Medulla oblongata (tissue), 1 donor: ENCODE measurements at regions not wholly inside any gene's neighbourhood (a gene's known extent, or its start where the extent isn't known, plus 50 kb on each side); places are given as distances from the start of the nearest gene placed in this dataset.

ENCODE experiments used
- DNase-seq: peaks from one replicate; pipeline ENCODE4 v3.0.0-alpha.2; 2015; ENCODE audit errors: extremely low spot score

- DNase-seq, result no peak
These were observed 1144.9 kb upstream of the C9orf72 start for GRCh38 chr9:28718226-28718625.

DNA sequence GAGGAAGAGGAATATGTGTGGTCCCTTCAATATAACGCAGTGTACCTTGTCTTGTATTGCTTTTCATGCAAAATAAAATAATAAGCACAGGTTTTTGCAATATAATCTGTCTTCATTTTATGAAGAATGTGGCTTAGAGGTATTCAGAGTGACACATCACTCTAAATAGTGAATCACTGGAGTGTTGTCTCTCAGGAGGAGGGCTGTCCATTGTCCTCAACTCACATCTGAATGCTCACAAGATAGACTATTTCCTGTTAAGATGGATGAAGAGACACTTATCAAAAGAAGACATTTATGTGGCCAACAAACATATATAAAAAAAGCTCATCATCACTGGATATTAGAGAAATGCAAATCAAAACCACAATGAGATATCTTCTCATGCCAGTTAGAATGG is 1147.5 kb upstream of the C9orf72 start:
- DNase-seq, result no peak

DNA sequence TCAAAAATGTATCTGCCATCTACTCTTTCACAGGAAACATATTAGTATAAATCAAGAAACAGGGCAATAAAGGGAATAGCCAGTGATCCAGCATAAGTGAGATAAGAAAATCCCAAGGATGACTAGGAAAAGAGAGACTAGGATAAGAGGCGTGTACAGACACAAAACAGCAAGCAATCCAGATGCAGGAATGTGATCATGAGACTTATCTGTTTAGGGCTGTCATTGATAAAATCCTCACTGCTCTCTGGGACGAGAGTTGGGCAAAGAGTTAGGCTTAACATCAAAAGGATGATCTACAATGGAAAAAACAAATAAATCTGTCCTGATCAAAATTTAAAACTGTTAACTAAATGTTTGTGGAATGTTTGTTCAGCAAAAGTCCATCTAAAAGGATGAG is 1156.8 kb upstream of the C9orf72 start:
- no peak for DNase-seq

GRCh38 chr9:28735738-28736342 is 1162.6 kb upstream of the C9orf72 start:
- DNase-seq, result no peak

- DNase-seq, result no peak
These were observed 1168.2 kb upstream of the C9orf72 start for GRCh38 chr9:28741459-28741858.

DNA sequence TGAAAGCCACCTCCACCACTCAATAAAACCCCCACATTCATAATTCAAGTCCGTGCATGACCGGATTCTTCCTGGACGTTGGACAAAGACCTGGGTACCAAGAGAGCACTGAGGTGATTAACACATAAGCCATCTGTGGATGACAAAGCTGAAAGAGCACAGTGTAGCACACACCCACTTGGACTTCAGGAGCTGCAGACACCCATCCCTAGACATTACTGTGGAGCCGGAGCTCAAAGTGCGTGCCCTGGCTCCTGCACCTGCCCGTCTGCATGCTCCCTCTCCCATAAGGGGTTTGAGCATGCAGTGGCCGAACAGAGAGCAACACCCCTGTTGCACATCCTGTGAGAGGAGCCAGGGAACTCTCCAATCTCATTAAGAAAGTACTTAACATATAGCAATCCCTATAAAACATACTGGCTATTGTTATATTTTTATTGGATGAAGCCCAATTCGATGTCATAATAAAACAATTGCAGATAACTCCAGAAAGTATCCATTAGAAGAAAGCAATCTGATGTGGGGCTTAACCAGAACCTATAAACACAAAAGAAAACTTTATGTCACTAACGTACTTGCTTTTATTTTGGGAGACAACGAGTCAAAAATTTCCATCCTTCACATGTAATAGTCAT is 1174.2 kb upstream of the C9orf72 start:
- no peak for DNase-seq

GRCh38 chr9:28750136-28750535 is 1176.9 kb upstream of the C9orf72 start:
- DNase-seq, result no peak

DNA sequence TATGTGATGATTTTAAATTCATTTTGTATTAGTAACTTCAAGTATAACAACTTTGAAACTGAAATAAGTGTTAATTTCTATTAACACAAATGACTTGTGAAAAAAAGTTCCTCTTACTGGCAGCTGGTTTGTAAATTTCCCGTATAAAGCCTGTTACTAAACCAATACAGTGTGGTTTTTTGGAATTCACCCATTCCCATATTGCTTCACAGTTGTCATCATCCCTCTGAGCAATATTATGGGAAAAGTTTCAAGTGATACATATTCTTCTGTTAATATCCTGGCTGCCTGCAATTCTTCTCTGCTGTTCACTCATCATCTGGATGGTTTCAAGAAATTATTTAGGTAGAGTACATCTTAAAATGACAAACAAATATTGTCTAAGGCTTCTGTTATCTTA is 1185.1 kb upstream of the C9orf72 start:
- DNase-seq, result no peak

- no peak for DNase-seq
These were observed 1185.7 kb upstream of the C9orf72 start for GRCh38 chr9:28758971-28759370.

DNA sequence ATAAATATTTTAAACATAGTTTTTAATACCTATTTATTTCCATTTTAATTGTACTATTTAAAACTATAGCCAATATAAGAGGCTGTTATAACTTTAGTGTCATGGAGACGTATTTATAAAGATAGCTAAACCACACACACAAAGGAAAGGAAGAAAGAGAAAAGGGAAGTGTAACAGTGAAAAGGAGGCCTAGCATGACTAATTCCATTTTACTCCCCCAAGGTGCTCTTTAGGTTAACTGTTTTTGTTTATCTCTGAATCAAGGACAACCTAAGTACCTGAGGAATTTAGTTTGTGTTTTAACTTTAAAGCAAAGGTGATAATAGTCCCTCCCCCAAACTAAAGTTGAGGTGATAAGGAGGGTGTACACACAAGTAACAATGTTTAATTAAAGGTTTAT is 1188.9 kb upstream of the C9orf72 start:
- no peak for DNase-seq

DNA sequence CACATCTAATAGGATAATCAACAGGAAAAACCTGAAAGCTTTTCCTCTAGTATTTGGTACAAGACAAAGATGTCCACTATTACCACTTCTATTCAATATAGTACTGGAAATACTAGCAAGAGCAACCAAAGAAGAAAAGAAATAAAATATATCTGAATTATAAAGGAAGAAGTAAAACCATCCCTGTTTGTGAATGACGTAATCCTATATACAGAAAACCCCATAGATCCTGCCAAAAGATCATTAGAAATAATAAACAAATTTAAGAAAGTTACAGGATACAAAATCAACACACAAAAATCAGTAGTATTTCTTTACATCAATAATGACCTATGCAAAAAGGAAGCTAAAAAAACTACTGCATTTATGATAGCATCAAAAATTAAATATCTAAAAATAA is 1191.3 kb upstream of the C9orf72 start:
- no peak for DNase-seq

DNA sequence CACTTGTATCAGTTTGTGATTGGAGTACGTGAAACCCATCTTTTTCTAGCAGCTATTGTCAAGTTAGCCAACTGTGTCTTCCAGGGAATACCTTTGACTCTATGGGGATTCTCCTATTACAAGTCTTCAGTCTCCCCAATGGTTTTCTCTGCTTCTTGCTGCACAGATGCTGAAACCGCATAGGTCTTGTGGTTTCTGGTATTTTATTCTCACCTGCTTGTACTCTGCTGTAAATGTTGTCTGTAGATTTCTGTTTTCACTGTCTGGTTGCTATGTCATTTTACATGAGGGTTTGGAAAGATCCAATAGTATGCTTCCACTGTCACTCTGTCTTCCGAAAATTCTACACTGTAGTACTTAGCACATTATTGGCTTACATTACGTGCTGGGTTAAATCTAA is 1196.9 kb upstream of the C9orf72 start:
- no peak for DNase-seq

GRCh38 chr9:28770827-28771226 is 1197.5 kb upstream of the C9orf72 start:
- no peak for DNase-seq

GRCh38 chr9:28774433-28775235 is 1201.4 kb upstream of the C9orf72 start:
- DNase-seq, result peak; percentile 45

GRCh38 chr9:28779243-28779642 is 1206.0 kb upstream of the C9orf72 start:
- no peak for DNase-seq

- DNase-seq, result no peak
These were observed 1208.2 kb upstream of the C9orf72 start for GRCh38 chr9:28781481-28781880.

- no peak for DNase-seq
These were observed 1209.3 kb upstream of the C9orf72 start for GRCh38 chr9:28782630-28783029.

GRCh38 chr9:28792716-28793115 is 1219.4 kb upstream of the C9orf72 start:
- DNase-seq, result no peak

DNA sequence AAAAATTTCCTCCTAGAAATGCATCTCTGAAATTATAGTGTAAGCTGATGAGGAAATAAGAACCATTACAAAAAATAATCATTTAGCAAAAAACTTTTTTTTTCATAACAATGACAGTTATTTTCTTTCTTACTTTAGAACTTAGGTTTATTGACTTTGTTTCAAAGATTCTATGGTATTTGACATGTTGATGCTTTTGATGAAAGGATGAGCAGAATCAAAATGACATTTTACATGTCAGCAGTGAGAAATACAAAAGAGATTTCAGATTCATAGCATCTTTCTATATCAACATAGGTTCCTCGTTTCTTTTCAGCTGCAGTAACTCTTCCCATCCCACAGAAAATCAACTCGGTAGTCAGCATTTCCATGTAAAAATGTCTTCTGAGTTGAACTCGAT is 1226.6 kb upstream of the C9orf72 start:
- DNase-seq, result no peak

GRCh38 chr9:28801144-28801799 is 1228.0 kb upstream of the C9orf72 start:
- no peak for DNase-seq

DNA sequence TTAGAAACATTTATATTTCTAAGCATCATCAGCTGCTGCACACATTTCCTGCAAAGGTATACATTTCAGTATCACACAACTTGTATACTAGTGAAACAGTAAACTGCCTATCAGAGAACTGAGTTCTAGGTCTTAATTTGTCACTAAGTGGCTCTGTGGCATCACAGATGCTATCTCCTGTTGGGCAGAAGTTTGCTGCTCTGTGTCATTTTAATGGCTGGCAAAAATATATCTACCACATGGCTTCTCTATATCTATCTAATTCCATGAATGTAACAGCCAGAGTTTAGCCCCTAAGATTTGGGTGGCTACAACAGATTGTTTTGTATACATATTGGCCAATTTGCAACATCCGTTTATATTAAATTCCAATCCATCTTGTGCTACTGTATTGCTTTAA is 1231.9 kb upstream of the C9orf72 start:
- no peak for DNase-seq

- no peak for DNase-seq
These were observed 1234.8 kb upstream of the C9orf72 start for GRCh38 chr9:28808042-28808441.
